ENCODE measurements at regions not wholly inside any gene's neighbourhood (a gene's known extent, or its start where the extent isn't known, plus 50 kb on each side); places are given as distances from the start of the nearest gene placed in this dataset.

DNA sequence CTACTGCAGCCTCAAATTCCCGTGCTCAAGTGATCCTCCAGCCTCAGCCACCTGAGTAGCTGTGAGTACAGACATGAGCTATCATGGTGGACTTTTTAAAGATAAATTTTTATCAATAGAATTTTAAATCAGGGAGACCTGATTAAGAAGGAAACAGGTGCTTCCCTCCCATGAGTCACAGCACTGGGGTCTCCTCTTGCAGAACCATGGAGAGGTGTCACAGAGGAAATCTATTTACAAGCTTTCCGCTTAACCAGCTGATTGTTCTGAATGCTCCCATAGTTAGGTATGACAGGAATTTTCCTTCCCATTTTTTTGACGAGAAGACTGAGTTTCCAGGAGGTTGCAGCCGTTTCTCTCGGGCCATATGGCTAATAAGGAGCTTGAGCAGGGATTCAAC lies 516.1 kb downstream of the MIAT start:
- DNase-seq (ENCODE audit: low read depth in 2 of 2), result no peak

DNA sequence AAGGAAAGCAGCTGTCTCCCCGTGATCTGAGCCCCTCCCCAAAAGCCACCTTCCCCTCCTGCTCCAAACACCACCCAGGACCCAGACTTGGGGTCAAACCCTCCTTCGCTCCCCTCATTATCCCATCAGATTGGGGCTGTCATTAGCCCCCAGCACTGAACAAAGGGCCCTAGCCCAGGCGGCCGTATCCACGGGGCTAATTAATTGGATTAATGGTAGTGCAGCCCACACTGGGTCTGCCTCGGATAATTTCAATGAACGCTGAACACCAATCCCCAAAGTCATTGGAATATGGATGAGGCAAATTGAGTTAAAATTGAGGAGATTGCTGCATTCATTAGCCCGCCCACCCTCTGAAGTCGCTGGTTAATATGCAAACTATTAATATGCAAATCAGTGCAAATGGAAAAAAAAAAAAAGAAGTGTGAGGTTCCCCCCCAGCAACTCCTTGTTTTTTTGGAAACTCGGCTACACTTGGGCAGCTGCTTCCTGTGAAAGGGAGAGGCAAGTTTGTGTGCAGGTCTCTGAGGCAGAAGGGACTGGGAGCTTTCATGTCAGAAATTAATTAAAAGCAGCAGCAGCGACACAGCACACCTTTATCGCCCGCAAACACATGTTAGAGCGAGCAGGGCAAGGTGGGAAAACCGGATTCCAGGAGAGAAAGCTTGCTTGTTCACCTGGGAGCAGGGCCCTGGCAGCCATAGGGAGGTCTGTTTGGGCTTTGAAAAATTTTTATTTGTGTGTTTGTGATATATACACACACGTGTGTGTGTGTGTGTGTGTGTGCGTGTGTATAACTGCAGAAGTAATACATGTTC lies 517.8 kb downstream of the MIAT start:
- DNase-seq (ENCODE audit: low read depth in 2 of 2), result no peak

DNA sequence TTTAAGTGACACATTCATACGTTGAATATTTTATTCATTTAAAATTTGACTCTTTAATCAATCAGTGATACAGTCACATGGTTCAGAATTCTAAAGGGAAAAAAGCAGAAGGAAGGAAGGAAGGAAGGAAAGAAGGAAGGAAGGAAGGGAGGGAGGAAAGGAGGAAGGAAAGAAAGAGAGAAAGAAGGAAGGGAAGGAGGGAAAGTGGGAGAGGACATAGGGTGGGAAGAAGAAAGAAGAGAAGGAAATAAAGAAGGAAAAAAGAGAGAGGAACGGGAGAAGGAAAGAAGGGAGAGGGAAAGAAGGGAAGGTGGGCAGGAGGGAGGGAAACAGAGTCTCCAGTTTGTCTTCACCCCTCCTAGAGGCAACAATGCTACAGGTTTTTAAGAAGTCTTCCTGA lies 518.6 kb downstream of the MIAT start:
- DNase-seq (ENCODE audit: low read depth in 2 of 2), result no peak

DNA sequence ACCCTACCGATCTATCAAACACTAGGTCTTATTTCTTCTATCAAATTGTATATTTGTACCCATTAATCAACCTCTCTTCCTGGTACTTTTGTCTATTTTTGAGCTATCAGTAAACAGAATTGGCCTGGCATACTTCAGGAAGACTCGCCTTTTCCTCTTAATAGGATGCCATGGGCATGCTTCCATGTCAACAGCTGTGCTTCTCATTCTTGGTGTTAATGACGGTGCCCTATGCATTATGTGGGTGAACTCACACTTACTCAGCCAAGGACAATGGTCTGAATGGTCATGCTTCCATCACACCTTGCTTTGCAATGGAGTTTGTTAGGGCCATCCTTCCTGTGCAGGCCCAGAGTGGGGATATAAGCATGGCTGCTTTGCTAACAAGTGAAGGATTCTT lies 521.8 kb downstream of the MIAT start:
- no peak for DNase-seq (ENCODE audit: low read depth in 2 of 2)

DNA sequence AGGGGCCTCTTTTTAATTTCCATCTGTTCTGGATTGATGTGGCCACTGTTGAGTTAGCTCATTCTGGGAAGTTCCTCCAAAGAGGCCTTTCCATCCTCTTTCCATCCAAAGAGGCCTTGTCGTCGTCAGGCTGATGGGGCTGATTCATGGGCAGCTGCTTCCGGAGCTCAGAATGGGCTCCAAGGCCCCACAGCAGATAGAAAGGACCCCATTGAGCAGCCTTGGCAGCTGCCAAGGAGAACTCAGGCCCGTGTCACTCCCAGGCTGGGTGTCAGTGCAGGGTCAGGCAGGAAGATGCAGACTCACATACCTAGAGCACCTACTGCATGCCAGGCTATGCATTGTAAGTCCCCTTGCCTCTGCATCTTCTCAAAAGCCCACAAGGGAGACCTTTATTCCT lies 524.1 kb downstream of the MIAT start:
- DNase-seq (ENCODE audit: low read depth in 2 of 2), result no peak

DNA sequence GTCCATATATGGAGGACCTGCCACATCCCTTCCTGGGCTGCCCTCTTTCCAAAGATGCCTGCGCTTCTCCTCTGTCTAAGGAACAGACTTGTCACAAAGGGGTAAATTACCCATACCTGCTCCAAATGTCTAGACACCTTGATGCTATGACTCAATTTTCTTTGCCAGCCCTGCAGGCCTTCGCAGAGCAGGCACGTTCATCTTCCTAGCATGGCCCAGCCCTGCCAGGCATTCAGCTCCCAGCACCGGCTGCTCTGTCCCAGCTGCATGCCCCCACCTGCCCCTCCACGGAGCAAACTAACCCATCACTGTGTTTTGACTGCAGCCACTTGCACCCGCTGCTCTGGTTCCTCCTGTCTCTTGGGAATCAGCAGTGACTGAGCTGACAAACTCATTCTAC lies 526.1 kb downstream of the MIAT start:
- no peak for DNase-seq (ENCODE audit: low read depth in 2 of 2)

DNA sequence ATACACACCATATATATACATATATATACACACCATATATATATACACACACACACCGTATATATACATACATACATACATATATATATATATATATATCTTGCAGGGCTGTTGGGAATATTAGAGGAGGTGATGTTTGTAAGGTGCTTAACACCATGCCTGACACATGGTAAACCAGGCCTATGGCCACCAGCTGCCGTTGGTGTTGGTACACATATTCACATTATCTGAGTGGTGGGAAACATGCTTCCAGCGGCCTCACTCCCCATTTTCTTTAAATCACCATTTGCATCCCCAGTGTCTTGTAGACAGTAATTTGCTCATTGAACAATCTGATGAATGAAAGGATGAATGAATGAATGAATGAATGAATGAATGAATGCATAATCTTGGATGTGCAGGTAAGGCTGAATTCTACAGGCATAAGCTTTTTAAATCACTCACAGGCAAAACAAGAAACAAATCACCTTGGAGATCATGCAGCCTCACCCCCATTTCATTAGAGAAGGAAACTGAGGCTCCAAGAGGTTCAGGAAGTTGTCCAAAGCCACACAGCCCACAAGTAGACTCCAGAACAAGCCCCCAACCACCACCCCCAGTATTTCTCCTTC lies 527.8 kb downstream of the MIAT start:
- DNase-seq (ENCODE audit: low read depth in 2 of 2), result no peak

DNA sequence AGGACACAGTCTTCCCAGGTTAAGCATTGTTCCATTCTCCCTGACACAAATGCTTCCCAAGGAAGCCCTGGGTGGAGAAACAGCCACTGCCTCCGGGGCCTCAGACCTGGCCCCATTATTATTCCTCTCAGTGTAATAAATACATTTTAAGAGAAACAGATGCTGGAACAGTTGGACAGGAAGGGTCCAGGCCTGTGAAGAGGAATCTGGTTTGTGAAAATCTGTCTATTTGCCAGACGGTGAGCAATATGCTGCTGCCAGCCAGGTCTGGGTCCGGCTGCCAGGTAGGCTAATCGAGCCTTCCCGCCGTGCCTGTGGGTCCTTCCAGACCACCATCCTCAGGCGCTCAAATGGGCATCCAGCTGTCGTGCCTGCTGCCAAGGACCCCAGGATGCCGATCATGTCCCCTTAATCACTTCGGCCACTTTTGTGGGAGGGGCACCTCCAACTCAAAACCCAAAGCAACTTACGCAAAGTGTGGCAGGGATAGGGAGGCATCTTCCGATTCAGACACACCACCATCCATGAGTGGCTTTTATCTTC lies 528.4 kb downstream of the MIAT start:
- no peak for DNase-seq (ENCODE audit: low read depth in 2 of 2)

DNA sequence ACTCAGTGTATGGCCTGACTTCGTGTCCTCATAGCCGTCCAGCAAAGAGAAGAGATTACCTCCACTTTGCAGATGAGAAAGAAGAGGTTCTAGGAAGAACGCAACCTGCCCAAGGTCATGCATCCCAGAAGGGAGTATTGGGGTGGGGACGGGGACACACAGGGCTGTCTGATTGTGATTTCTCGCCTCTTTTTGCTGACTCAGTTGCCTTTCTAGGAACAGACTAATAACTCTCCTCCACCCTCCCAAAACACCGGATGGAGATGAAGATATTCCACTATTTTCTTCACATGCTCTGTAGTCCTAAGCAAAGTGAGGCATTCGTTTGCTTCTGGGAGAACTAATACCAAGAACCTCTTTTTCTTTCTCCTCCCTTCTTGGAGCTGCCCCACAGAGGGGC lies 529.3 kb downstream of the MIAT start:
- no peak for DNase-seq (ENCODE audit: low read depth in 2 of 2)

DNA sequence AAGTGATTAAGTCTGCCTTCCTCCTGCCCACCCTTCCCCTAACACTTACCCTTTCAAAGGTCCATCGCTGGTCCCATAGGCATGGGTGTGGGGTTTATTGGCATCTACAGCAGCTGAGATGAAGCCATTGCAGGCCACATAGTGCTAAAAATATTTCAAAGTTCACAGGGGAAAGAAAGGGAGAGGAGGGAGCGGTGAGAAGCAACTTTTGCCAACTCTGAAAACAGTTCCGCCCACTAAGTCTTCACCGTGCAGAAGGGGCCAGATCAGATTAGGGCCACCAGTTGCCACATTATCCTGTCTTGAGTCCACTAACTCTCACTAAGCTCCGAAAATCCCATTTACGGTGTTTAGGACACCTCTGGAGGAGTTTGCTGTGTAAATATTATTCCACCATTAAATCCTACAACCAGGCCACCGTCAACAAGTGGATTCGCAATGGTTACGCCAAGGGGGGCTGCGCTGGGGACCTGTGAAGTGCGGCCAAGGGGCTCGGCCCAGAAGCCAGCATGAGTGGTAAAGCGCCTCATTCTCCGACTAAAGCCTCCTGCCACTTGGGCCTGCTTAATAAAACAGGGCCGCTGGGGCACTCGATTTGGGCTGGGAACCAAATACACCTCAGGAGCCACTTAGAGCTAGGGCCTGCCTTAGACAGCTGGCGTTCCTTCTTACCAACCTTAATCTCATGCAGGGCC lies 534.9 kb downstream of the MIAT start:
- no peak for DNase-seq (ENCODE audit: low read depth in 2 of 2)

DNA sequence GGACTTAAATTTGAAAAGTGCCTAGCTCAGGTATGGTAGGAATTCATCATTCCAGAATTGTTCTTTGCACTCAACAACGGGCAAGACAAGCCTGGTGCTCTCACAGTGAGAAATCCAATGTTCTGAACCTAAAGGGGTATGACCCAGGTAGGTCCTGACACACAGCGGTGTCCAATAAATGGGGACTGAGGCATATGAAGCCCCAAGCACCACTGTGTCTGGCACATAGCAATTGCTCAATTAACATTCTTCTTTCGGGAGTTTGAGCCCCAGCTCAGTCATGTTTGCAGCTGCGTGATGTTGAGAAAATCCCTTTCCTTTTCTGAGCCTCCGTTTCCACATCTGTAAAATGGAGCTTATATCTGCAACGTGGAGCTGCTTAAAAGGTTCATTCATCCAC lies 535.8 kb downstream of the MIAT start:
- no peak for DNase-seq (ENCODE audit: low read depth in 2 of 2)

DNA sequence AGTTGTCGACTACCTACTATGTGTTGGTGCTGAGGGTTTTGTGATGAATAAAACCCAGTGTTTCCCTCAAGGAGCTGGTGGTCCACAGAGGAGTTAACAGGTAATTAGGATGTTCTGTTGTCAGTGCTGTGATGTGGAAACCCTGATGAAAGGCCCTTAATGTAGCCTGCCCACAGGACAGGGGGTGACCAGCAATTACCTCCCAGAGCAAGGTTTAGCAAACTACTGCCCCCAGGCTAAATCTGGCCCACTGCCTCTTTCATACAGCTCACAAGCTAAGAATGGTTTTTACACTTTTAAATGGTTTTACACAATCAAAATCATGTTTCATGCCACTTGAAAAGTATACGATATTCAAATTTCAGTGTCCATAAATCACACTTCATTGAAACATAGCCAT lies 536.2 kb downstream of the MIAT start:
- DNase-seq (ENCODE audit: low read depth in 2 of 2), result no peak

DNA sequence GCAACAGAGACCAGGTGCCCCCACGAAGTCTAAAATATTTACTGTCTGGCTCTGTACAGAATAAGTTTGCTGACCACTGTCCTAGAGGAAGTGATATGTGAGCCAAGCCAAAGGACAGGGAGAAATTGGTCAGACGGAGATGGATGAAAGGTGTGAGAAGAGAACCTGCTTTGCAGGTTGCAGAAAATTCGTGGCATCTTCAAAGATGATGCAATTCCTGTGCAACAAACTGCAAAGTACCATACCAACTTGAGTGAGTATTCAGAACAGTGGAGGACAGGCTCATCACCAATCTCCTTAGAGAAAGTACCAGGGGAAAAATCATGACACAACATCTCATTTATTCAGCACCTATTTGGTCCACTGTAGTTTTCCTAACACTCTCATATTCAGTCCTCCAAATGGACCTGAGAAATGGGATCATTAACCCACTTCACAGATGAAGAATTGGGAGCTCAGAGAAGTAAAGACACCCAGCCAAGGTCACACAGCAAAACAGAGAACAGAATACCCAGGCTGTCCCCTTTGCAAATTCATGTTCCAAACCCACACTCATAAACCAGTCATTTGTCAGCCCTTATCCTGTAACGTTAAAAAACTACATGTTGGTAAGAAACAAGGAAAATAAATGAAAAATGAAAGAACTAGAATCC lies 536.8 kb downstream of the MIAT start:
- DNase-seq (ENCODE audit: low read depth in 2 of 2), result no peak

DNA sequence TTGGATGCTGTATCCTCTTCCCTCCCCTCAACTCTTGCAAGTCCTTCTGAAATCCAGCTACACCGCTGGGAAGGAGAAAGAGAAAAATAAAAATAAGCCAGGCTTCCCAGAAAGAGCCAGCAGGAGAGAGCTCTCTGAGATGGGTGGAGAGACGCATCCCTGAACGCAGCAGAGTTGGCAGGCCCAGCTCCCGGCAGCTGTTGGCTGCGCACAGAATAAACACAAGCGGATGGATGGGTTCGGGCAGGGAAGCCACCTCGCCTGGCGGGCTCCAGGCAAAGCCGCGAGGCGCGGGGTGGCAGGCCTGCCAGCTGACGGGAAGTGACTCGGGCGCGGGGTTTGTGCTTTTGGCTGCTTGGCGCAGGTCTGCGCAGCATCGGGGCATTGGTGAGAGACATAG lies 537.7 kb downstream of the MIAT start:
- DNase-seq (ENCODE audit: low read depth in 2 of 2), result no peak

DNA sequence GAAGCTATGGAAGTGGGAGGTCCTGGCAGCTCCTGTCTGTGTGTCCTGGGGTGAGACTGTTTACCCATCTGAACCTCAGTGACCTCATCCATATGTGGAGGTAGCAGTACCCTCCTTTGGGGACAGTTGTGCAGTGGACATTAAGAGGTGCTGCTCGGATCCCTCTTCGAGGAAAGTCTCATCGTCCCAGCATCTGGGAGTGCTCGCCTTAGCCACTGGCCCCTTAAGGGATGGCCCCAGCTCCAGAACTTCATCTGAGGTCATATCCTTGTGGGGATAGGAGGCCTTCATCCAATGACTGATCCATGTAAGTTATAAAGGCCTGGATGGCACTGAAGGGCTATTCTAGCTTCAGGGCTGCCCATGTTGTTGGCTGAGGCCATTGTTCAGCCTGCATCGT lies 538.1 kb downstream of the MIAT start:
- no peak for DNase-seq (ENCODE audit: low read depth in 2 of 2)

DNA sequence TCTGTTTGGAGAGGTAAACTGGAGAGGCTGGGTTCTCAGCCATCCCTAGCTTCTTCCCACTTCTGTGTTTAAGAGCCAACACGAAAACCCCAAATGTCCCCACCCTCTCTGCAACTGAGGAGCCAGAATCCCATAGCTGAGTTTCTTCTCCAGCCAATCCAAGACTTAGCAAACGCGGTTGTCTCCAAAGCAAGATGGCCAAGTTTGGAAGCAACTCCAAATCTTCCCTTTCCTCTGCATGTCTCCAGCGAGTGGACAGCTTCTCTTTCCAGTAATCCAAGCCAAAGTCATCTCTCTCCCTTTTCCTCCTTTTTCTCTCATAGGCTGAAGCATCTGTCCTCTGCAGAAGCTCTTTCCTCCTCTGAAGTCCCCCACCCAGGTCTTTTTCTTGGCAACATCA lies 539.2 kb downstream of the MIAT start:
- DNase-seq (ENCODE audit: low read depth in 2 of 2), result no peak

DNA sequence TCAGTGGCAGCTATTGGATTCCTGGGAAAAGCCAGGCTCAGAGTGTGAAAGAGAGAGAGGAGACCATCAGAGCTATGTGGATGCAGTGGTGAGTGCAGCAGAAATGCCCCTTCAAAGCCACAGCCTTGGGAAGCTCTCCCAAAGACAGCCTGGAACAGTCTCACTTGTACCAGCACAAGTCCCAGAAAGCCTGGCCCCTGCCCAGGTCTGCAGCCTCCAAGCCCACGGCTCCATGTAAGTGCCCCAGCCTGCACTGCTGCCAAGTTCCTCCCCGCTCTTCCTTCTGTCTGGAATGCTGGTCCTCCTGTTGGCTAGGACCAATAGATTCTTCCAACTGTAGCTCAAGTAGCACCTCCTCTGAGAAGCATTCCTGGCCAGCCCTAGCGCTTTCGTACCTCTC lies 539.7 kb downstream of the MIAT start:
- DNase-seq (ENCODE audit: low read depth in 2 of 2), result no peak

DNA sequence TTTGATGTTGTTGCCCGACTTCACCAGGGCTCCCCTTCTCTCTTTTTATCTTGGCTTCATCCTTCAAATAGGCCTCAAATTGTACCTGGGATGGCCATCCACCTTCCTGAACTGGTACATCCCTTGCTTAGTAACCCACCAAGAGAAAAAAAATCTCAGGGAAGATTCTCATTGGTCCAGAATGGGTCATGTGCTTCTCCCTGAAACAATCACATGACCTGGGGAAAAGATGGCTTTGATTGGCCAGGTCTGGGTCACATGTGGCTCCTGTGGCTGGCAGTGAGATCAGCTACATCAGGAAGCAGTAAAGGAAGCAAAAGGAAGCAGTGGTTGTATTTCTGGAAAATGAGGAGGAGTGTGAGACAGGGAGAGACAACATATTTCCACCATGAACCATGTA lies 540.2 kb downstream of the MIAT start:
- DNase-seq (ENCODE audit: low read depth in 2 of 2), result no peak

DNA sequence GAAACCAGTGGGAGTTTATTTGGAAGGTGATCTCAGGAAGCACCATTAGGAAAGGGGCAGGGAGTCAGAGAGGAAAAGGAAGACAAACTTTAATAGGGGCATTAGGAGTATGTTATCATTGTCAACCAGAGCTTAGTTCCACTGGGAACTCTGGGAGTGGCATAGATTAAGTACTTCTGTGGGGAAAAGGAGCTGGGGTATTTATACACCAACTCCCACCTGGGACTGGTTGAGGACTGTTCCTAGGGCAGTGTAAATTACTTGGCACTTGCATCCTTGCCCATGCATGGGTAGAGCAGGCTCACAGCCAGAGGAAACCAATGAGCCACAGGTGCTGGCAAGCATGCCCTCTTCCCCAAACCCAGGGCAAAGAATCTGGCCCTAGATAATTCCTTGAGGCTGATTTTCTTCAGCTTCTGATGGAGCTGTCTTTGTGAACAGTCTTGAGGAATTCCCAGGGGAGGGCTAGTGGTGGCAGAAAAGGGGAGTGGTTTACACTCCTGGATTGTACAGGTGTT lies 541.2 kb downstream of the MIAT start:
- DNase-seq (ENCODE audit: low read depth in 2 of 2), result no peak

DNA sequence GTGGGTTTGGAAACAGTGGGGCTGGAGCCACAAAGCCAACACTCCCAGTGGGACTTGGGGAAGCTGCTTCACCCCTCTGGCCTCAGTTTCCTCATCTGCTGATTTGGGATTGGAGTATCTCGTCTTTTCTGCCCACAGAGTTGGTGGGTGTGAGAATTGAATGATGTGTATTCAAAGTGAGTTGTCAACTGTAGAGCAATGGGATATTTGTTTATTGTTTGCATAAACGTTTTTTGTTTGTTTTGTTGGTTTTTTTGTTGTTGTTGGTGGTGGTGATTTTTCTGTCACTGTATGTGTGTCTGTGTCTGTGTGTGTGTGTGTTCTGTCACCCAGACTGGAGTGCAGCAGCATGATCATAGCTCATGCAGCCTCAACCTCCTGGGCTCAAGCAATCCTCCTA lies 542.0 kb downstream of the MIAT start:
- DNase-seq (ENCODE audit: low read depth in 2 of 2), result no peak

DNA sequence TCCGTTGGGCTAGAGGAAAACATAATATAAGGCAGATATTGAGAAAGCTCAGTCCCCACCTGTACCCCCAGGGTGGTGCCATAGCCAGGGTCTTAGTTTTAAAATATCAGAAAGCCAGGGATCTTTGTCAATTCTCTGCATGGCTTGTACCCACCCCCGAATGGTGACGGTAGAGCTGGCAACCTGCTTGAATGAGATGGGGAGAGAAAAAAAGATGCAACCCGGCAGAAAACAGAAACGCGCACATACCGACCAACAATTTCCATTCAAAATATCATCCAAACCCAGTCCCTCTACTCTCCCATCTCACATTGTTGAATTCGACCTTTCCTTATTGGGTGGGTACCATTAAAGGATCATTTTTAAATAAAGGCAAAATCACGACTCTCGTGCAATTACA lies 543.9 kb downstream of the MIAT start:
- DNase-seq (ENCODE audit: low read depth in 2 of 2), result no peak

DNA sequence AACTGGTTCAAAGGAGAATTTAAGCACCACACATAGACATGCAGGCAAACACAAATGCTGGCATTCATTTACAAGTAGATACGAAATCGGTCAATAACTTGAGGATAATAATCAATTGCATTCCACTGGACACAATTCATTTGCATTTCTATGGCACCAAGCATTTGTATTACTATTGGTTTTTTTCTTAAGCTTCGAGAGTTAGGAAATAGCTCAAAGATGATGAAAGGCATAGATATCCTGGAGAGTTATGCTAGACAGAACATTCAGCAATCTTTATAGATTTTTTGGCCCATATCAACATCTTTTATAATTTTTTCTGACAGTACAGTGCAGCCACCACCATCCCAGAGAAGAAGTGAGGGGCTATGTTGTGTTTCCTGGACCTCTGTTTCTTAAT lies 544.4 kb downstream of the MIAT start:
- no peak for DNase-seq (ENCODE audit: low read depth in 2 of 2)
